Left colon (tissue), 2 donors: ENCODE measurements at regions not wholly inside any gene's neighbourhood (a gene's known extent, or its start where the extent isn't known, plus 50 kb on each side); places are given as distances from the start of the nearest gene placed in this dataset.
"Not testable (repeated sequence)": the region's sequence is repeated elsewhere in the genome, so short reads cannot be mapped to it uniquely, and the experiment has no call there.

Experiments used
- ATAC-seq: fragments of 200-7000 bp; cut with Tn5 transposase; one replicate; pipeline ENCODE4 v1.9.1; 2020; ENCODE audit warnings: mild to moderate bottlenecking, moderate library complexity
- DNase-seq, 2 donors: peaks; one replicate each; pipeline ENCODE4 v3.0.0-alpha.2; 2020
- intact Hi-C, 2 donors: fragments of 100-400 bp; cut with DNase I in 1 of 2; cut with micrococcal nuclease in 1 of 2; formaldehyde crosslinking; loops; one replicate each; pipeline versions ENCODE4 v1.11.2 to v1.14.0; 2022; cut with DNase I, micrococcal nuclease
- donor health status: DM: no; HTN: no; CAD: no.
- donor health status: DM: yes; HTN: yes; CAD: no.

- ATAC-seq = no peak
- DNase-seq = no peak
- intact Hi-C loops = no loop called here
Measured at GRCh38 chr1:43021547-43022474, 63.1 kb upstream of the SLC2A1 start.

DNA sequence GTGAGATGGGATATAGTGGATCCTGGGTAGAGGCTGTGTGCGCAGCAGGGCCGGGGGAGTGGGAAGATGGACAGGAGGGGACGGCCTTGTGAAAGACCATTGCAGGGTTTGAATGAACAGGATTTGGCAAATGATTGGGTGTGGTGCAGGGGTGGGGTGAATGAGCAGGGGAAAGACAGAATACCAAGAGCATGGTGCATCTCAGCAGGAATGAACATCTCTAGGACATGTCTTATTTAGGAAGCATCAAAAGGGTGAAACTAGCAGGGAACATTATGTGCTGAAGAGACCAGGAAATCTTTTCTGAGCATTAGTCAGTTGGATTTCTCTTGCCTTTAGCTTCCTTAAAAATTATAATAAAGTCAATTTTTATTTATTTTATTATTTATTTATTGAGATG, 60.6 kb upstream of the SLC2A1 start:
- no peak for DNase-seq
- ATAC-seq = no peak
- intact Hi-C loops = no loop called here

DNA sequence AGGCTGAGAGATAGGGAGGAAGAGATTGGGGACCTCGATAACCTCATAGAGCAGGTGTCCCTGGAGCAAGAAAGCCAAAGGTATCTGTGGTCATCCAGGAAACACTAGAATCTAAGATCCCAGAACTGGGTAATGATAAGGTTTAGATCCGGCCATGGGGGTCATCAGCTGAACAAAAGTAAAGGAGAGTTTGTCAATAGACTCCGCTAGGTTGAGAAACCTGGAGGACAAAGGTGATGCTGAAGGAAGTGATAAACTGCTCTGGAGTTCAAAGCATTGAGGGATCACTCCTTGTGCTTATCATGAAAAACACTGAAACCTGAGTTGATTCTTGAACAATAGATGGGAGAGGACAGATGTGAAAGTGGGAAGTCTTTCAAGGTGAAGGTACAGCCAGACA, 59.5 kb upstream of the SLC2A1 start:
- intact Hi-C loops = no loop called here
- no peak for ATAC-seq
- no peak for DNase-seq

GRCh38 chr1:43015269-43015668, 56.6 kb upstream of the SLC2A1 start:
- DNase-seq (no peak), ATAC-seq (no peak)
- intact Hi-C loops = no loop called here

GRCh38 chr1:43014579-43014978, 55.9 kb upstream of the SLC2A1 start:
- intact Hi-C loops, DNase-seq, ATAC-seq: not testable (repeated sequence)

DNA sequence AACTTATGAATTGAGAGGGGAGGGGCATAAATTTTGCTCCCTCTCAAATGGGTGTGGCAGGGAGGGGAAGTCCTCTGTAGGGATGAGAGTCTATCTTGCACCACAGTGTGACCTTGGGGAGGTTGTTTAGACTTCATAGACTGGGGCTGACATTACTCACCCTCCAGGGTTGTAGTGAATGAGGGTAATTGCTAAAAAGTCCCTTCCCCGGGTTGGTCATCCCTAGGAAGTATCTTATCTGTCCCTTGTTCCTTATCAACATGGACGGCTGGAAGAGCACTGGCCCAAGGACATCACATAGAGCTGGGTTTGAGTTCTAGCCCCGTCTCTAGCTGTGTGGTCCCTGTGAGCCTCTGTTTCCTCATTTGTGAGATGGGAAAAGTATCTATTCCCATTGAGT, 52.4 kb upstream of the SLC2A1 start:
- ATAC-seq (no peak), DNase-seq (no peak)
- intact Hi-C loops = no loop called here

- no peak for ATAC-seq
- DNase-seq = no peak
- intact Hi-C loops = no loop called here
Measured at GRCh38 chr1:43009274-43009673, 50.6 kb upstream of the SLC2A1 start.

GRCh38 chr1:43008115-43009060, 49.7 kb upstream of the SLC2A1 start:
- ATAC-seq (no peak), DNase-seq (no peak)
- intact Hi-C loops = no loop called here
